Ovary (tissue), 7 donors: ENCODE measurements at regions not wholly inside any gene's neighbourhood (a gene's known extent, or its start where the extent isn't known, plus 50 kb on each side); places are given as distances from the start of the nearest gene placed in this dataset.

Experiments used
- DNase-seq, 5 donors: peaks; one replicate each; pipeline ENCODE4 v3.0.0-alpha.2; 2019 to 2020
- H3K27ac ChIP-seq, 2 donors: fragments of 200-600 bp; one replicate each; pipeline versions ENCODE4 v1.5.1 to v1.8.0; 2019 to 2022
- H3K27me3 ChIP-seq: fragments of 200-600 bp; one replicate; pipeline ENCODE4 v1.8.0; 2022
- H3K36me3 ChIP-seq: fragments of 200-600 bp; sonication (generic); one replicate; pipeline ENCODE4 v1.5.1; 2019
- H3K4me1 ChIP-seq: one replicate; pipeline ENCODE4 v1.8.1; 2013; ENCODE audit warnings: mild to moderate bottlenecking, moderate library complexity; ENCODE audit not compliant: insufficient read depth
- H3K4me3 ChIP-seq: fragments of 200-600 bp; sonication (generic); one replicate; pipeline ENCODE4 v1.5.1; 2017
- H3K9me3 ChIP-seq, 2 donors: fragments of 200-600 bp in 1 of 2; sonication (generic) in 1 of 2; one replicate each; pipeline versions ENCODE4 v1.5.1 to v1.8.1; 2013 to 2019; ENCODE audit warnings: mild to moderate bottlenecking in 1 of 2, moderate library complexity in 1 of 2
- EP300 ChIP-seq: sonication (generic); formaldehyde crosslinking; IDR thresholded peaks from one replicate; pipeline ENCODE4 v1.6.1; 2017; ENCODE audit warnings: antibody characterized with exemption
- POLR2A ChIP-seq: fragments of 450-650 bp; IDR thresholded peaks from one replicate; pipeline ENCODE4 v1.6.1; 2017; ENCODE audit warnings: antibody characterized with exemption, mild to moderate bottlenecking, moderate library complexity
- WGBS, 3 donors: extraction: QIAGEN DNeasy Blood & Tissue Kit in 1 of 3; methylation state at CpG; one replicate each; pipeline versions ENCODE4 v1.1.5 to v1.1.7; 2013 to 2017; 5-methylcytosine and 5-hydroxymethylcytosine counted together
- intact Hi-C, 4 donors: fragments of 100-400 bp; cut with DNase I; formaldehyde crosslinking; loops; one replicate each; pipeline versions ENCODE4 v1.11.0 to v1.15.1; 2022 to 2023
- TF ChIP-seq, protein P1 (sequence below), 3 donors: fragments of 450-650 bp in 2 of 3; fragments of 200-600 bp in 1 of 3; IDR thresholded peaks; one replicate each; pipeline versions ENCODE4 v1.5.1 to v1.8.0; 2016 to 2022; ENCODE audit warnings: antibody characterized with exemption in 3 of 3, mild to moderate bottlenecking in 1 of 3
- donor health status: DM: no; HTN: no; CAD: no; lungs with moderate emphysema.
- donor health status: DM: no; HTN: no; CAD: no.
- donor health status: Bipolar disorder and iron deficiency.
- donor health status: DM: no; HTN: no; CAD: no.
- donor health status: DM: yes; HTN: yes; CAD: no.

DNA sequence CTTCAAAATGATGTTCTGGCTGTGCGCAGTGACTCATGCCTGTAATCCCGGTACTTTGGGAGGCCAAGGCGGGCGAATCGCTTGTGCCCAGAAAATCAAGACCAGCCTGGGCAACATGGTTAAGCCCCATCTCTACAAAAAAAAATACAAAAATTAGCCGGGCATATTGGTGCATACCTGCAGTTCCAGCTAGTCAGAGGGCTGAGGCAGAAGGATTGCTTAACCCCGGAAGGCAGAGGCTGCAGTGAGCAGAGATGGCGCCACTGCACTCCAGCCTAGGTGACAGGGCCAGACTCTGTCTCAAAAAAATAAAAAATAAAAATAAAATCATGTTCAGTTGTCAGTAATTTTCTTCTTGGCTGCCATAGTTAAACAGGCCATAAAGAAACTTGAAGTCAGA is 245.9 kb upstream of the USP15 start:
- TF ChIP-seq EP300 (no peak), POLR2A (no peak)
- TF ChIP-seq, protein P1, sequence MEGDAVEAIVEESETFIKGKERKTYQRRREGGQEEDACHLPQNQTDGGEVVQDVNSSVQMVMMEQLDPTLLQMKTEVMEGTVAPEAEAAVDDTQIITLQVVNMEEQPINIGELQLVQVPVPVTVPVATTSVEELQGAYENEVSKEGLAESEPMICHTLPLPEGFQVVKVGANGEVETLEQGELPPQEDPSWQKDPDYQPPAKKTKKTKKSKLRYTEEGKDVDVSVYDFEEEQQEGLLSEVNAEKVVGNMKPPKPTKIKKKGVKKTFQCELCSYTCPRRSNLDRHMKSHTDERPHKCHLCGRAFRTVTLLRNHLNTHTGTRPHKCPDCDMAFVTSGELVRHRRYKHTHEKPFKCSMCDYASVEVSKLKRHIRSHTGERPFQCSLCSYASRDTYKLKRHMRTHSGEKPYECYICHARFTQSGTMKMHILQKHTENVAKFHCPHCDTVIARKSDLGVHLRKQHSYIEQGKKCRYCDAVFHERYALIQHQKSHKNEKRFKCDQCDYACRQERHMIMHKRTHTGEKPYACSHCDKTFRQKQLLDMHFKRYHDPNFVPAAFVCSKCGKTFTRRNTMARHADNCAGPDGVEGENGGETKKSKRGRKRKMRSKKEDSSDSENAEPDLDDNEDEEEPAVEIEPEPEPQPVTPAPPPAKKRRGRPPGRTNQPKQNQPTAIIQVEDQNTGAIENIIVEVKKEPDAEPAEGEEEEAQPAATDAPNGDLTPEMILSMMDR (IDR thresholded peaks at IDR 0.05) = no peak
- Histone ChIP-seq H3K27me3 (no peaks in the 10 kb centered on the region), H3K4me1 (no peaks in the 10 kb centered on the region), H3K27ac (no peak overlapping the region), H3K36me3 (no peaks in the 10 kb centered on the region), H3K4me3 (no peak overlapping the region), H3K9me3 (no peaks in the 10 kb centered on the region)
- intact Hi-C loops = no loop called here
- WGBS, 3 donors = 94 to 96% (median 96%) methylated on average over 8 of the region's 8 CpGs
- no peak for DNase-seq

DNA sequence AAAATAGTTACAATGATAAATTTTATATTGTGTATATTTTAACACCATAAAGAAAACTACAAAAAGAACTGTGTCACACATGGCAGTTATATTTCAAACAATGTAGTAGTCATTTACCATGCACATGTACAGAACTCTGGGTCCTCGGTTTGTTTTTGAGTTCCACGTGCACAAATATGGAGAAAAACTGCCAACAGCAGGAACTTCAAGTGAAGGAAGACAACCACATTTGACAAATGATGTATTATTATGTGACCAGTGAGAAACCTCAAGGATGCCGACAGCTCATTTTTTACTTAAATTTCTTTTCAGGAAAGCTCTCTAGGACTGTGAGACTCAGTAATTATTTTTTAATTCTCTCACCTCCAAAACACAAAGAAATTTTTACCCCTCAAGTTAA is 244.2 kb upstream of the USP15 start:
- Histone ChIP-seq H3K4me1 (no peaks in the 10 kb centered on the region), H3K9me3 (no peaks in the 10 kb centered on the region), H3K27ac (no peak overlapping the region), H3K4me3 (no peak overlapping the region), H3K27me3 (no peaks in the 10 kb centered on the region), H3K36me3 (no peaks in the 10 kb centered on the region)
- TF ChIP-seq POLR2A (no peak), EP300 (no peak)
- TF ChIP-seq, protein P1 (IDR thresholded peaks at IDR 0.05) = no peak
- DNase-seq = no peak
- intact Hi-C loops = no loop called here
- 86 to 87% (median 87%) methylated on average over 3 of the region's 3 CpGs for WGBS, 3 donors

DNA sequence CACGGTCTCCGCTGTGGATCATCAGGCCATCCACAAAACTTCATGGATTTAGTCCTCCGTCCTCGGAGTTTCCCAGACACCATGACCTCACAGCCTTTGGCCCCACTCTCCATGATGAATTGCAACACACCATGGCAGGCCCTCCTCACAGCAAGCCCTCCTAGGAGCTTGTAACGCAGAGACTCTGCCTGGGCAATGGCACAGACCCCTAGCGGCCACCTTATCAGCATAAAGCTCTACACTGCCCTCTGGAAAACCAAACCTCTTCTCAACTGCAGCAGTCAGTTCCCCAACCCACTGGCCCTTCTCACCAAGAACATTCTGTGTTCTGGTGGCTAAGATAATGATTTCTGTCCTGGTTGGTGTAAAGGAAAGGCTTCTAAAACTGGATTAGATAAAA is 238.4 kb upstream of the USP15 start:
- DNase-seq = no peak
- no peak overlapping the region for H3K27ac ChIP-seq
- 93 to 96% (median 93%) methylated on average over 6 of the region's 6 CpGs for WGBS, 3 donors
- TF ChIP-seq EP300 (no peak), POLR2A (no peak)
- TF ChIP-seq, protein P1 (IDR thresholded peaks at IDR 0.05) = no peak
- no peaks in the 10 kb centered on the region for H3K9me3 ChIP-seq
- H3K4me3 ChIP-seq = no peak overlapping the region
- intact Hi-C loops = no loop called here
- no peaks in the 10 kb centered on the region for H3K4me1 ChIP-seq
- no peaks in the 10 kb centered on the region for H3K27me3 ChIP-seq
- no peaks in the 10 kb centered on the region for H3K36me3 ChIP-seq

DNA sequence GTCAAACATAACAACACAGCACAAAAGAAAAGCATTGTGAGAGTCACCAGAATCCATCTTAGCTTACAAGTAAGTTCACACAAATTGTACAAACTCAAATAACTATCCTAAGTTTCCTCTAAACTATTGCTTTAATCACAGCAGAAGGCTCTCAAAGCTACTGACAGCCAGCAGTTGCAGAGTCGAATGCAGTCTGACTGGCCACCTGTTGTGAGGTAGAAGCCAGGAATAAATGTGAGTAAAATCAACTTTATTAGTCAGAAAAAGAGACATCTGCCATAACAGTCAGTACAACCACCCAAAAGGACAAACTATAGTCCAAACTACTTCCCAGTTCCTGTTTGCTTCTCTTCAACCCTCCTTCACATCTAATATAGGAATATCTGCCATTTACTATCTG is 231.7 kb upstream of the USP15 start:
- Histone ChIP-seq H3K27me3 (no peaks in the 10 kb centered on the region), H3K36me3 (no peaks in the 10 kb centered on the region), H3K4me1 (no peaks in the 10 kb centered on the region), H3K27ac (no peak overlapping the region), H3K9me3 (no peaks in the 10 kb centered on the region), H3K4me3 (no peak overlapping the region)
- intact Hi-C loops = no loop called here
- TF ChIP-seq POLR2A (no peak), EP300 (no peak)
- TF ChIP-seq, protein P1 (IDR thresholded peaks at IDR 0.05) = no peak
- no peak for DNase-seq
- WGBS, 3 donors = 70 to 83% (median 72%) methylated on average over 1 of the region's 1 CpG

DNA sequence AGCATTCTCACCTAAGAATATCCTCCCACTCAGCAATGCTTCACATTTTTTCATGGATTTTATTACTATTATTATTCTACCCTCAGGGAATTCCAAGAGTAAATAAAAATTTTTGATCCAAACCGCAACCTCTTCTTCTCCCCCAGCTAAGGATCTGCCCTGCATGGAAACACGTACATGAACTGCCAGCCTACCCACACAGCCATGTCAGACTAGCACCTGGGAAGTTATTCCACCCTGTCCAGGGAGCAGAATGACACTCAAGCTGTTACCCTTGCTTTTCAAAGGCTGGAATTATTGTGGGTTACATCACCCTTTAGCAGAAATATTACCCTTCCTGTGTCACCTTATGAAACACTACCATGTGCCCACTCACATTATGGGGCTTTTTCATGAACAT is 227.3 kb upstream of the USP15 start:
- Histone ChIP-seq H3K27ac (no peak overlapping the region), H3K27me3 (no peaks in the 10 kb centered on the region), H3K36me3 (no peaks in the 10 kb centered on the region), H3K4me3 (no peak overlapping the region), H3K9me3 (no peaks in the 10 kb centered on the region), H3K4me1 (no peaks in the 10 kb centered on the region)
- WGBS, 3 donors = 48 to 61% (median 55%) methylated on average over 2 of the region's 2 CpGs
- intact Hi-C loops = no loop called here
- DNase-seq = no peak
- TF ChIP-seq EP300 (no peak), POLR2A (no peak)
- TF ChIP-seq, protein P1 (IDR thresholded peaks at IDR 0.05) = no peak
